HG02571 (cell line): ENCODE measurements at regions not wholly inside any gene's neighbourhood (a gene's known extent, or its start where the extent isn't known, plus 50 kb on each side); places are given as distances from the start of the nearest gene placed in this dataset.
"Not testable (repeated sequence)": the region's sequence is repeated elsewhere in the genome, so short reads cannot be mapped to it uniquely, and the experiment has no call there.

Experiments
- ATAC-seq: cut with Tn5 transposase; IDR thresholded peaks from one replicate; pipeline ENCODE4 v1.9.1; 2021; ENCODE audit warnings: mild to moderate bottlenecking, moderate library complexity; ENCODE audit not compliant: unreplicated experiment

DNA sequence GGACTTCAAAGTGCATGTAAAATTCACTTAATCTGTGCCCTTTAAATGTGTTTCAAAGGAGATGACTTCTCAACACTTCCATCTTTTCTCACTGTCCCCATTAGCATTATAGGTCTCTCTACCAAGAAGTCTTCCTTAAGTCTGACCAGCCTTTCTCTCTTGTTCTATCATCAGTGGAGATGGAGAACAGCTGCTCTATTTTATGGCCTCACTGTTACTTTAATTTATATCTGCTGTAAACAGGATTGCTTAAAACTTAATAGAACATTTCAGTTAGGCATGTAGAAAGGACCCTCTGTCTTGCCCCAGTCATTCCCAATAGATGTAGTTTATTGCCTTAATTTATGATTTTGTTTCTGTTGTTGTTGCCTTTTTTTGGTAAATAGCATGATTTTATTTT lies 86.0 kb upstream of the CDC42EP3 start:
- not testable (repeated sequence) for ATAC-seq

DNA sequence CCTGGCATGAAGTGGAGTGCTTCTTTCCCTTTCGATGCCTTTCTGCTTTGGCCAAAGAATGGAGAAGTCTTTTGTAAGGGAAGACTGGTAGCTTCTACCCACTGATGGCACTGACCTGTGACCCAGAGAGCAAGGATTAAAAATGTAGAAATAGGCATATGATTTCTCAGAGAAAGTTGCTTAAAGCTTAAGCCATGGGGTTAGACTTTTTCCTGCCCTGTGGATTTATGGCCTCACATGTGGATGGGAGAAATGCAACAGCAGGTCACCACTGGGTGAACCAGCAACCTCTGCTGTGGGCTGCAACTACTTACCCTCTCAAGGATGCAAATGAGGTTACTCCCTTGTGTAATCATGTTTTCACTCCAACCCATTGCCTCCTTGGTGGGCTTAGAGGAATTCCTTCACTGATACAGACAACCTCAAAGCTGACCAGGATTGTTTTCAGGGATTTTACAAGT lies 86.7 kb upstream of the CDC42EP3 start:
- not testable (repeated sequence) for ATAC-seq

DNA sequence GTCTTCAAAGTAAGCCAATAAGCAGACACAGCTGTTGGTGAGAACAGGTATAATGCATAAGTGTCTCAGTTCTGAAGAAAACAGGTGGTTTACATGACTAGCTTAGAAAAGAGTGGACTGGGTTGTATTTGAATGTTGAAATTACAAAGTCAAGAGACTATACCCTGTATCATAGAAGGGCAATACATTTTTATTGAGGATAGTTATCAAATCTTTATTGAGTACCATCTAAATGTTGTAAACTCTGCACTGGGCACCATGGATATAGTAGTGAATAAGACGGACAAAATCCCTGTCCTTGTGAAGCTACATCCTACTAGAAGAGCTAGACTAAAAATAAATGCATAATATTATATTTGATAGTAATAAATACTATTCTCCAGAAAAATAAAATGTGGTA lies 88.5 kb upstream of the CDC42EP3 start:
- not testable (repeated sequence) for ATAC-seq

DNA sequence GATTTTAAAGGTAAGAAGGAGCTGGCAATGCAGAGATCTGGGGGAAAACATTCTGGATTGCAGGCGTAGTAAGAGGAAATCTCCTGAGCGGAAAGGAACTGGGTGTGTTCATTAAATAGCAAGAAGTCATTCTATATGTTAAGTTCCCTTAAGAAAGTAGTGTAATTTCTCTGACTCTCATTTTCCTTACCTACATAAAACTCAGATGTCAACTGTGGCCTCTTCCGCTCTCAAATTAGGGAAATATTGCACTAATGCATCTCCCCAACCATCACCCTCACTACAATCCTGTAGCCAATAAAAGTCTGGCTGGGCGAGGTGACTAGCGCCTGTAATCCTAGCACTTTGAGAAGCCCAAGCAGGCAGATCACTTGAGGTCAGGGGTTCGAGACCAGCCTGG lies 89.0 kb upstream of the CDC42EP3 start:
- ATAC-seq, result no peak

DNA sequence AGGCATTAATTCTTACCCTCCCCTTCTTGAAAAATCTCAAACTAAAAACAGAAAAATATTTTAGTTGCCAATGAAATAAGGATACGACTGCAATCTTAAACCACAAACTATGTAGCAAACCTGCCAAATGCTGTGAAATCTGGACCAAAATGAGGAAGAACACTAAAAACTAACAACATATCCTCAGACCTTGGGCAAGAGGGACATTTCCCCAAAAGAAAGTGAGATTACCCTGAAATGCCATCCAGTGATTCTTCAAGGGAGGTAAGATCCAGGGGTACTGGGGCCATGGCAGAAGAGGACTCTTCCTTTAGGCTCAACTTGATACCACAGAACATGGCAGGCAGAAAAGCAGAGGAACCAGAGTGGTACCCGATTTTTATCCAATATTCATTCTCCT lies 90.8 kb upstream of the CDC42EP3 start:
- not testable (repeated sequence) for ATAC-seq

DNA sequence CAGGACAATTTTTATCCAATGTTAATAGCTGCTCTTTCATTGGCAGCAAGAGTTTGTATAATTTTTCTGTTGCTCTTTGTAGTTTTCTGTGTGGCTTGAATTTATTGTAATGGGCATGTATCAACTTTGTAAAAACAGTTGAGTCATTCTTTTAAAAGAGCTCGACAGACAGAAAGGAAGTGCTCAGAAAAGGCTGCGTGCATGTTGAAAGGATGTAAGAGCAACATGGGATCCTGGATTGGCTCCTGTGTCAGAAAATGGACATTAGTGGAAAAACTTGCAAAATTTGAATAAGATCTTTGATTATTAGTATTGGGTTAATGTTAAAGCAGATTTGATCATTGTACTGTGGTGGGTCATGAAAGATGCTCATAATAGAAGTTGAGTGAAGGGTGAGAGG lies 93.3 kb upstream of the CDC42EP3 start:
- no peak for ATAC-seq

DNA sequence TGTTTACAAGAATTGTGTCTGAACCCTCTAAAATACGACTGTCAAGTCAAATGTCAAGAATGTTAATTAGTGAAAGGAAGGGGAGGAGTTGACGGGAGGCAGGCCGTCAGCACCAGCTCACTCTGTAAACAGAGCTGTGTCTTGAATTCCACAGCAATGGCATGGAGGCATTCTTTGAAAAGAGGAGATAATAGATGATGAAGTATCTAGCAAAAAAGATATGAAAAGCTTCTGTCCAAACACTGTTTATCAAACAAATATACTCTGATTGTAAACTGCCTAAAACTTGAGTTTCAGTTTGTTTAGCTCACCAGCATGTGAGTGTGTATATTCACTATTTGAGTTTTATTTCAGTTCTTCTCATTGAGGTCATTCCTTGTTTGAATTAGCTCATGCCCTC lies 94.7 kb upstream of the CDC42EP3 start:
- ATAC-seq, result no peak

DNA sequence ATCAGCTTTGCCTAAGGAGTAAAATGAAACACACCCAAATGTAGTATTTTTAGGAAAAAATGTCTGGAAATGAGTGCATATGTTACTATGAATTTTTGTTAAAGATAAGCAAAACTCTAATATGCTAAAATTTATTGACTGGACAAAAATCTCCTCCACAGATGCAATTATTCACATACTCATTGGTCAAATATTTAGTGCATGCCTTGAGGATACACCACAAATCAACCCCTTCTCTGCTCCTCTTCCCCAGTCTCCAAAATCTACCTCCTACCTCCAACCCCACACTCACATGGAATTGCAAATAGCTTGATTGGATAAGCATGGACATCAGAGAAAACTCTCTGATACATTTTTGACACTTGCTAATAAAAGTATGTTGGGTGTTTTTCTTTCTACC lies 95.6 kb upstream of the CDC42EP3 start:
- ATAC-seq, result no peak

DNA sequence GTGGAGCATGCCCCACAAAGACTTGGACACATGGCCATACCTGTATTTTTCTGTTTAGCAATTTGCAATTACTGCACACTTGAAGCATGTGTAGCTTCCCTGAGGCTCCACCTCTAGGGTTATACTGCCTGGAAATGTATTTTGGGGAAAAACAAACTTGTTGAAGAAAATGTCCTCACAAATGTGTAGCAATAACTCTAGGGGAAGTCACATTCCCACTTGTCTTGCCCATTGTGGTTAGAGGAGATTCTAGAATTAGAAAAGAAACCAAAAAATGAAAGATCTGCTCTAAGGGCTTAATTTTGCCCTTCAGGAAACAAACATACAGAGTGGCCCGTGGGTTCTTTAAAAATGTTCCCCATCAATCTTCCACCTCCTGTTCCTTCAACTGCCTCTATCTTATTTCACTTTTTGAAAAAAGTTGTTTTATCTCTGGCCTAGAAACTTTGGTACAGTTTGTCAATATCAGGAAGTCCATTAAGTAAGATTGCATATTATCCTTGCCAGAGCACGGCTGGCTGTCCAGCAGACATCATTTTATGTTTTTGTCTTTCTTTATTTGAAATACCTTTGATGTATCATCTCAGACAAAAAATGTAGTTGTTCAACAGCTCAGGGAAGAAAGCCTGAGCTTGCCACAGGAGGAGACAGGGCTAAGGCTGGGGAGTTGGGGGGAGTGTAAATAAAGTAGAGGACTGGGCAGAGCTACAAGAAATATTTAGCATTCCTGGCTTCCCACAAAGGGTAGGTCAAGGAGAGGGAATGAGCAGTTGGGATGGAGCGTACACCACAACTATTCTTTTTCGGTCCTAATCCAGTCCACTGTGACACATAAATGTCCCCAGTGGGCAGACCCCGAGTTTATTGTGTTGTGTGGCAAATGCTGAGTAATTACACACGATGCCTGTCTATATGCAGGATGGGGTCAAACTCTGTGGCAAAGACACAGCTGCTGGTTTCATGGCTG lies 96.8 kb upstream of the CDC42EP3 start:
- ATAC-seq, result no peak

DNA sequence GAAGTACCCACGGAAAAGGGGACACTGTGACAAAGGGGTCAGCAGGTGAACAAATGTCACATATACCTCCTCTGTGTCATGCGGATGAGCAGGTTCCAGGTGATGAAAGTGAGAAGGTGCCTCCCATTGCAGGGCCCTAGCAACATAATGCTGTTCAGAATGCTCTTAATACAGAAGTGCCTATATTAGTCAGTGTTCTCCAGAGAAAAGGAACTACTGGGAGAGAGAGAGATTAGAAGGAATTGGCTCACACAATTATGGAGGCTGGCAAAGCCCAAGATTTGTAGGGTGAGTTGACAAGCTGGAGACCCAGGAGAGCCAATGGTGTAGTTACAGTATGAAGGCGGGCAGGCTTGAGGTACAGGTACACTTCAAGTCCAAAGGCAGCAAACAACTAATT lies 98.1 kb upstream of the CDC42EP3 start:
- no peak for ATAC-seq

DNA sequence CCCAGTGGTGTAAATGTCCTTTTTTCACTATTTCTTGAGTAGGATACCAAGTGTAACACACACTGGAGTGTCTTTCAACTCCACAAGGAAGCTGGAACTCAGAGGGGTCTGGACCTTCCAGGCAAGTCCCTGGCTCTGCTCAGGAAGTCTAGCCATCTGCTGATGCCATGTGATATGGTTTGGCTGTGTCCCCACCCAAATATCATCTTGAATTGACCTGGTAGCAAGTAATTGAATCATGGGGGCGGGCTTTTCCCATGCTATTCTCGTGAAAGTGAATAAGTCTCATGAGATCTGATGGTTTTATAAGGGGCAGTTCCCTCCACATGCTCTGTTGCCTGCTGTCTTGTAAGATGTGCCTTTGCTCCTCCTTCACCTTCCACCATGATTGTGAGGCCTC lies 99.4 kb upstream of the CDC42EP3 start:
- no peak for ATAC-seq

DNA sequence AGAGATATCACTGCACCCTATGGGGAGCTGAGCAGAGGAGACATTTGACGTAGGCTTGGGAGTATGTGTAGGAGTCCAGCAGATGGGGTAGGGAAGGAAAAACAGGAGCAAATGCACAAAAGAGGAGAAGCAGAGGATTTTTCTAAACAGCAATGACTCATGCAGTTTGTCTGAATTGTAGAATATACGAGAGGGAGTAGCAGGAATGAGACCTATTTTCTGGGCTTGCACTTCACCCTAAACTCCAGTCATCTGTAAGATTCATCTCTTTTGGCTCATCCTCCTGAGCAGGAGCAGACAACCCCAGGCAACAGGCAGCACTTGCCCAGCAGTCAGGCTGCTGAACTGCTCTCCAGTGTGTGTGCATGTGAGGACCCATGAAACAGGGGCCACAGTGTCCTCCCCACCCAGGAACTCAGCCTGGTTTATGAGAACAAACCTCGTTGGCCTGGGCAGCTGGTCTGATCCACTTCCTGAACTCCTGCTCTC lies 100.2 kb upstream of the CDC42EP3 start:
- ATAC-seq, result no peak

DNA sequence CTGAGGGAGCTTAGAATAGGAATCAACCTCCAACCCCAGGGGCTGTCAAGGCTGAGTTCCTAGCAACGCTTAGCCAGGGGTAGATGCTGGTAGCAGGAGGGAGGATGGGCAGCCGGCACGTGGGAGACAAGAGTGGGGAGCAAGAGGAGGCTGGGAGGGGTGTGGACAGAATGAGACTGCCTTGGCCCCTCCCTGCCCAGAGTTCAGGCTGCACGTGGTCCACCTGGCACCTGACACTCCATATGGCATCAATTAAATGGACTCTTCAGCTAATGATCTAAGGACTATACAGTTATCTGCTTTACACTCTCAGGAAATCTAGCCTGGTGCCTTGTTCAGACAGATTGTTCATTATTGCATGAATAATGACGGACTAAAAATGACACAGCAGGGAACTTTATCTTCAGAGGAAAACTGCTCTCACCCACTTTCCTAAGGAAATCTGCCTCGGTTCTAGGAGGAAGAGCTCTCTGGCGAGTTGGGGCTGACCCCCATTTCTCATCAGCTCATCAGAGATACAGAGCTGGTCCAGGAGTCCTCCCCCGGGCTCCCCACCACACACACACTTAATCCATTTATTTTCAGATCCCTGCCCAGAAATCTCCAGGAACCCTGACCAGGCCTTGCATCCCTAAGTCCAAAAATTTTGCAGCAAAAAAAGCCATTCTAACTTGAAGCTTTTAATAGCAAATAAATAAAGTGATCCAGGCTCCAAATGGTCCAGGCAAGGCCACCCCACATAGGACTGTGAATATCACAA lies 102.1 kb upstream of the CDC42EP3 start:
- no peak for ATAC-seq

DNA sequence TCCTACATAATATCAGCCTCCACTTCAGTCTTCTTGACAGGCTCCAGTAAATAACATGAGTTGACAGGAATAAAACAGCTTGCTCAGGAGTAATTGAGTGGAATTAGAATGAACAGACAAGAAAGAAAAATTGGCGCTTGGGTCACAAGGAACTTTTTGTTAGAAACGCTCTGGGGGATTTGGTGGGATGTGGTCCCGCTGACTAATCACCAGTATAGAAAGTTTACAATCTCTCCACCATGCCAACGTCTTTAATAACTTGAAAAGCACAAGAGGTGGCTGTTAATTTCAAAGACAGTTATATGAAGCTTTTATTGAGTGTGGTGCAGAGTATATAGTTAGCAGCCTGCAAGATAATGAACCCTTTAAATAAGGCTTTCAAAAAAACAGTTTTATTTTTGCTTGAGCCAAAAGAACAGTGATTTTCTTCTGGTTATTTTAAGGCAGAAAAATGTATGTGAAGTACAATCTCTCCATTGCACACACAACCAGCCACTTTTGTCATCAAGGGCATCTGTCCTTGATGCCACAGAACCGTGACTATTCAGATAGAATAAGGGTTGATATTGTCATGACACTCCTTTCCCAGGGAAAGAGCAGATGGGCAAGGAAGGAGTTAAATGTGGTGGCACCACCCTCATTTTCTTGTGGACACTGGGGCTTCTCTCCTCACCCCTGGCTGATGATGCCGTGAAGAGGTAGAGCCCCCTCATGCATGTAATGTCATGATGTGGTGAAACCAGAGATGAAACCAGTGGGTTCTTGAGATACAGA lies 102.9 kb upstream of the CDC42EP3 start:
- not testable (repeated sequence) for ATAC-seq

DNA sequence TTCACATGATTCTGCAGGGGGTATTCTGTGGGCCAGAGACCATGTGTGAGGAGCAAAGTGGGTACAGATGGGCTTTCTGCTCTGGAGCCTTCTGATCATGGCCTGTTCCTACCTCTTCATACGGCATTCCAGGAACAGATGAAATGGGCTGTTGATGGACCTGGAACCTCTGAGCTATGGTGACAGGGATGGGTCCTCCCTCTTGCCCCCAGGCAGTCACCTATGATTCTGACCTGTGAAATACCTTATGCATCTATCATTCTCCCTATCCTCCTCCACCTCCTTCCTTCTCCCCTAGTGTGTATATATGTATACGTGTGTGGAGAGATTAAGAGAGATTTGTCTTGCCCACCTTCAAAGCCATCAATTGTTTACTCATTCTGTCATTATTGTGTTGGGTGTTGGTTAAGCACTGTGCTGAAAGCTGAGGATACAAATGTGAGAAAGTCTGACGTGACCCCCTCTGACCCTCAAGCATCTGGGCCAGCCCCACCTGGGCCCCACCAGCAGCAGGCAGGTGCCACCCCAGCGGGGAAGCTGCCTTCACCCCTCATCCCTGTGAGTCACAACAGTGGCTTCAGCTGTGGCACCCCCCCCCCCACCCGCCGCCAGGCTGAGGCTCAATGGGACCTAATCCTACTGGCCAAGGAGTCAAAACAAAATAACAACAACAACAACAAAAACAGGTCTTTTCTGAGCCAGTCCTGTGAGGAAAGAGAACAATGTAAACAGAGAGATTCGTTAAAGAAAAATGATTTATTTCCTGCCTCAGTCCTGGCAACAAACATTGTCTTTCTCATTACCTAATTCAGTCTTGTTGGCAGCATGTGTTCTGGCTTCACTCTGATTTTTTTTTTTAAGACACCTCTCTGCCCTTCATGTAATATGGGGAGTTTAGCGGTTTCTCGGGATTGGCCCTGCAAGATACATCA lies 103.8 kb upstream of the CDC42EP3 start:
- ATAC-seq, result no peak

DNA sequence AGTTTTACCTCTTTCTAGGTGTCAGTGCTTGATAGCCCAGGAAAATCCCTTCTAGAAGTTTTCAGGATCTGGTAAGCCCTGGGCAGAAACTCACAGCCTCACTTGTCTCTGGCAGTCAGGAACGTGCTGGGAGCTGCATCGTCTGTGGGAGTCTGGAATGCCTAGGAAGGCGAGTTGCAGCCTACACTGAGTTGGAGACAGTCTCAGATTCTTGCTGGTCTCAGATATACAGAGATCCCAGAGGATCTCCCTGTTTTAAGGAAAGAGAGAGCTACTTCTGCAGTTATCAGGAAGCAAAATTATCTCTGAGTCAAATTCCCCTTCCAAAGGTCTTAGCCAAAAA lies 104.4 kb upstream of the CDC42EP3 start:
- ATAC-seq, result no peak

DNA sequence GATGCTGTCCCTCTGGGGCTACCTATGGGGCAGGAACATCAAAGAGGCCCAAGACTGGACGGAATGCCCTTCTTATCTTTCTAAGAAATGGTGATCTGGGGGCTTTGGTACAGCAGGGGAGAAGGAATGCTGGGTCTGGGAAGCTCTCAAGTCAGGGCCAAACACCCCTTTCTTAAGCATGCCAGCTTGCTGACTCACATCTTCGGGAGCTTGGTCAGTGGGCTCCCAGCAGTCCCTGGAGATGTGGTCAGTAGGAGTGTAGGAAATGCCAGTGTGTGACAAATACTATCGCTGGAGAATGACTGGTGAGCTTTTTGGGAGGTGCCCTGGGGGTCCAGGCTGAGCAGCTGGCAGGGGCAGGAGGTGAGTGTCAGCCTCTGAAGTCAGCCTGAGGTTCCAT lies 105.0 kb upstream of the CDC42EP3 start:
- no peak for ATAC-seq

DNA sequence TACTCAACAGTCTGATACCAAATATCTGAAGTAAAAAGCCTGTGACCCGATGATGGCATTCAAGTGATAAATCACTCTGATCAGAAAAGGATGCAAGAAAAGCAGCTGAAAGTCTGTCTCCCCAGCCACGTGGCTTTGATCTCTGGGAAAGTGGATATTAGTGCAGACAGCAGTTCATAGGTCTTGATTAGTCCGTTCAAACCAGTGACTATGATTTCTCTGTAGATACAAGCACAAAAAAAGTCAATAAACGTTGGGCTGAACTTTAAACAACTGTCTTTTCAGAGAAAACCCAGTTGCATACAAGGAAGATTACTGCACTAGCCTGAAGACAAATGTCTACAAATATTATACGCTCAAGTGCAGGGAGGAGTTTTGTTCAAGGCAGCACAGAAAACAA lies 107.7 kb upstream of the CDC42EP3 start:
- no peak for ATAC-seq

DNA sequence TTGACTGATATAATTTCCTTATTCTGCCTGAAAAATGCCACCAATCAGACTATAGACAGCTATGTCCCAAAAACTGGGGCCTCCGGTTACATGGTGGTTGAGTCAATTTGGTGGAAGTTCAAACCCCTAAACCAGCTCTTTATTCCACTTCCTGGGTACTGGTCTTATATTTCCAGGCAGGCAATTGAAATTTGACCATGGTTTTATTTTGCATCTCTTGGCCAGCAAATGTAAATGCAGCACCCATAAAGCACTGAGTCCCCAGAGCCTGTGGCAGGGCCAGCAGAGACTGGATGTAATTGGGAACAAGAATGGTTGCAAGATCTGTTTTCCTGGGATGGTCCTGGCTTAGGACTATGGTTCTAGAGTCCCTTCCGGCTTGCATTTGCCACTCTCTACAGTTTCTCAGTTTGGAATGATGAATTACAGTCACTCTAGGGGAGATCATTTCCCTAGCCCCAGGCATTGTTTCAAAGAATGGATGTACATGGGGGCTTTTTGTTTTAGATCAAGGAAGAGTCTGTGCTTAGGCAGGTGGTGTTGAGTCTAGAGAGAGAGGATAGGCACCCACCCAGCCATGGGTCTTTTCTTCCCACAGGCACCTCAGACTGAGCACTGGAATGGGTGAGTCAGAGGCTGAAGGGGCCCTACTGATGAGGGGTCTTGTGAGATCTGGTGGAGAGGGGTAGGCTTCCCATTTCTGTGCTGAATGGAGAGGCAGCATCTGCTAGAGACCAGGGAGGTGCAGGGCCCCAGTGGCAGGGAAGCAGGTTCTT lies 108.4 kb upstream of the CDC42EP3 start:
- no peak for ATAC-seq

DNA sequence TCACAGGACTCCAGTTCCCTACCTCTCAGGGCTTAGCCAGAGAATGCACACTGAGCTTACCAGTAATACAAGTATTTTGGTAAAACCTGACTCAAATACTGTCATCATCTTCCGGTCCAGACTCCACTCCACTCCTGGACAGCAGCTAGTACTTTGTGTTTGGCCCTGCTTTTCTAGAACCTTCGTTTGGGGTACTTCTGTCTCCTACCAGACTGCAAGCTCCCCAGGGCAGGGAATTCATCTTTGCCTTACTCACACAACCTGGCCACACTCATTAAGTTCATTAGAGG lies 108.9 kb upstream of the CDC42EP3 start:
- ATAC-seq, result no peak
